Suprapubic skin (tissue), 4 donors: ENCODE measurements at regions not wholly inside any gene's neighbourhood (a gene's known extent, or its start where the extent isn't known, plus 50 kb on each side); places are given as distances from the start of the nearest gene placed in this dataset.

Experiments used
- EP300 ChIP-seq: sonication (generic); formaldehyde crosslinking; IDR thresholded peaks from one replicate; pipeline ENCODE4 v1.6.1; 2017; ENCODE audit warnings: antibody characterized with exemption
- POLR2A ChIP-seq, 2 donors: fragments of 450-650 bp; IDR thresholded peaks; one replicate each; pipeline ENCODE4 v1.6.1; 2017; ENCODE audit warnings: antibody characterized with exemption in 2 of 2, mild to moderate bottlenecking in 2 of 2, moderate library complexity in 2 of 2
- POLR2AphosphoS5 ChIP-seq, 3 donors: sonication (generic); formaldehyde crosslinking; IDR thresholded peaks; one replicate each; pipeline ENCODE4 v1.6.1; 2017; ENCODE audit warnings: antibody characterized with exemption in 3 of 3
- TF ChIP-seq, protein P1 (sequence below), 2 donors: fragments of 200-600 bp in 1 of 2; fragments of 450-650 bp in 1 of 2; sonication (generic) in 1 of 2; IDR thresholded peaks; one replicate each; pipeline ENCODE4 v1.5.1; 2016 to 2019; ENCODE audit warnings: antibody characterized with exemption in 2 of 2, mild to moderate bottlenecking in 1 of 2, moderate library complexity in 1 of 2

GRCh38 chr2:128379021-128380015, 60.6 kb upstream of the HS6ST1 start:
- no peak for TF ChIP-seq EP300
- TF ChIP-seq, protein P1, sequence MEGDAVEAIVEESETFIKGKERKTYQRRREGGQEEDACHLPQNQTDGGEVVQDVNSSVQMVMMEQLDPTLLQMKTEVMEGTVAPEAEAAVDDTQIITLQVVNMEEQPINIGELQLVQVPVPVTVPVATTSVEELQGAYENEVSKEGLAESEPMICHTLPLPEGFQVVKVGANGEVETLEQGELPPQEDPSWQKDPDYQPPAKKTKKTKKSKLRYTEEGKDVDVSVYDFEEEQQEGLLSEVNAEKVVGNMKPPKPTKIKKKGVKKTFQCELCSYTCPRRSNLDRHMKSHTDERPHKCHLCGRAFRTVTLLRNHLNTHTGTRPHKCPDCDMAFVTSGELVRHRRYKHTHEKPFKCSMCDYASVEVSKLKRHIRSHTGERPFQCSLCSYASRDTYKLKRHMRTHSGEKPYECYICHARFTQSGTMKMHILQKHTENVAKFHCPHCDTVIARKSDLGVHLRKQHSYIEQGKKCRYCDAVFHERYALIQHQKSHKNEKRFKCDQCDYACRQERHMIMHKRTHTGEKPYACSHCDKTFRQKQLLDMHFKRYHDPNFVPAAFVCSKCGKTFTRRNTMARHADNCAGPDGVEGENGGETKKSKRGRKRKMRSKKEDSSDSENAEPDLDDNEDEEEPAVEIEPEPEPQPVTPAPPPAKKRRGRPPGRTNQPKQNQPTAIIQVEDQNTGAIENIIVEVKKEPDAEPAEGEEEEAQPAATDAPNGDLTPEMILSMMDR (IDR thresholded peaks at IDR 0.05): no peak
- TF ChIP-seq POLR2A (IDR thresholded peaks at IDR 0.05): no peak
- no peak for TF ChIP-seq POLR2AphosphoS5 (IDR thresholded peaks at IDR 0.05)
